ENCODE measurements at regions not wholly inside any gene's neighbourhood (a gene's known extent, or its start where the extent isn't known, plus 50 kb on each side); places are given as distances from the start of the nearest gene placed in this dataset.

DNA sequence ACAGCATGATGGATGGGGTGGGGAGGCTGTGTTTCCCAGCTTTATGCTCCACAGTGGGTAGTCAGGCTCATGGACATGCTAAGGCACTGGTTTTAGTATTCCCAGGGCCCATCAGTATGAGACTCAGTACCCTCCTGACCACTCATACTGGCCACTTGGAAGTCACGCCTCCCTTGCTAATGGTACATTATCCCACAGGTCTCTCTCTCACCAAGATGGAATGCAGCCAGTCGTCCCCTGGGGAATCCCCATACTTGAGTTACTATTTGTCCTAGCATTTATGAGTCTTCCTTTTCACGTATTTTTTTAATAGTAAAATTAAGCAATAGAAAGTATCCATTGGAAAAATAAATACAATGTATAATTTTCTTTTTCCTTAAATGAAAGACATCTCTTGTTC is 80.6 kb upstream of the TBX20 start:
- Mint-ChIP-seq H3K9me3 (ENCODE audit: unreplicated experiment) (no peaks in the 10 kb centered on the region), H3K4me3 (ENCODE audit: unreplicated experiment) (no peak overlapping the region), H3K4me1 (ENCODE audit: unreplicated experiment) (no peaks in the 10 kb centered on the region), H3K27ac (ENCODE audit: unreplicated experiment) (no peak overlapping the region), H3K36me3 (ENCODE audit: low read depth, unreplicated experiment) (no peaks in the 10 kb centered on the region), H3K27me3 (ENCODE audit: unreplicated experiment) (no peaks in the 10 kb centered on the region)
- no peak for DNase-seq (ENCODE audit: low spot score)
- no peak for TF ChIP-seq CTCF (IDR thresholded peaks at IDR 0.05; ENCODE audit: unreplicated experiment)

GRCh38 chr7:35333265-35333664 is 79.4 kb upstream of the TBX20 start:
- H3K27ac Mint-ChIP-seq (ENCODE audit: unreplicated experiment), result no peak overlapping the region
- H3K27me3 Mint-ChIP-seq (ENCODE audit: unreplicated experiment), result no peaks in the 10 kb centered on the region
- no peak for TF ChIP-seq CTCF (IDR thresholded peaks at IDR 0.05; ENCODE audit: unreplicated experiment)
- no peak for DNase-seq (ENCODE audit: low spot score)
- no peak overlapping the region for H3K4me3 Mint-ChIP-seq (ENCODE audit: unreplicated experiment)
- H3K4me1 Mint-ChIP-seq (ENCODE audit: unreplicated experiment), result no peaks in the 10 kb centered on the region
- no peaks in the 10 kb centered on the region for H3K9me3 Mint-ChIP-seq (ENCODE audit: unreplicated experiment)
- no peaks in the 10 kb centered on the region for H3K36me3 Mint-ChIP-seq (ENCODE audit: low read depth, unreplicated experiment)

DNA sequence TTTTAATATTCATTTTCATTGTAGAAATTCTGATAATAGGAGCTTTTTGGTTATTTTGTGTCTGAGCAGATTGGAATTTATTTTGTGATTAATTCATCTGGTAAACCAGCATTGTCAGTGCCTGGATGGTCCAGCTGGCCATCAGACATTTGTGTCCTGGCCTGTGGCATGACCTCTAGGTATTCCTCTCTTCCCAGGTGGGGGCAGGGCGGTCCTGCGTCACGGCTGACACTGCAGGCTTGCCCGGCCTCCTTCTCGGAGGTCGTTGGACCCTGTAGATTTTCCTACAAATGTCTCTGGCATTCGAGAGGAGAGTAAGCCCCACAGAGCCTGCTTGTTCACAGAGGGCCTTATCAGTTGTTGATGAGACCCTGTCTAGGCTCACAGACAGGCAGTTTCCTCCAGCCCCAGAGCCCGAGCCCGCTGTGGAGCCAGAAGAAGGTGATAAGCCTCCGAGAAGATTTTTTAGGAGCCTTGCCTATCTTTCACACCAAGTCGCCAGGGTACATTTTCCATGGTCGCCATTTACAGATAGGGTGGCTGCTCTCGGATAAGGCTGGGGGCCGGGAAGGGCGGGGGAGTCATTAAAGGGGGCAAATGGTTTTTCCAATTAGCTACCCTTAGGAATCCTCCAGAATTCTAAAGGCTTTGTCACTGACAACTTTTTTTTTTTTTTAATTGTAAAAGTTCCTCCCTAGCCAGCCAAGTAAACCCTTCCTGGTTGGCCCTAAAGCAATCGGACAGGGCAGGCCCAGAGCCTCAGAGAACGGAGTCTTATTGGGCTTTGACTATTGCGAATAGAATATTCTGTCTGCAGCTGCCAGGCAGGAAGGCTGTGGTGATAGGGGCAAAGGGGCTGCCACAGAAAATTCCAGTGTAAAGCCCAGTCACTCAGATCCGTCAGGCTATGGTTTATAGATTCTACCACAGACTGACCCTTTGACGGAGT is 78.1 kb upstream of the TBX20 start:
- H3K4me3 Mint-ChIP-seq (ENCODE audit: unreplicated experiment), result no peak overlapping the region
- H3K27ac Mint-ChIP-seq (ENCODE audit: unreplicated experiment), result no peak overlapping the region
- no peak for DNase-seq (ENCODE audit: low spot score)
- no peak for TF ChIP-seq CTCF (IDR thresholded peaks at IDR 0.05; ENCODE audit: unreplicated experiment)
- H3K36me3 Mint-ChIP-seq (ENCODE audit: low read depth, unreplicated experiment), result no peaks in the 10 kb centered on the region
- H3K27me3 Mint-ChIP-seq (ENCODE audit: unreplicated experiment), result no peaks in the 10 kb centered on the region
- H3K4me1 Mint-ChIP-seq (ENCODE audit: unreplicated experiment), result no peaks in the 10 kb centered on the region
- no peaks in the 10 kb centered on the region for H3K9me3 Mint-ChIP-seq (ENCODE audit: unreplicated experiment)

DNA sequence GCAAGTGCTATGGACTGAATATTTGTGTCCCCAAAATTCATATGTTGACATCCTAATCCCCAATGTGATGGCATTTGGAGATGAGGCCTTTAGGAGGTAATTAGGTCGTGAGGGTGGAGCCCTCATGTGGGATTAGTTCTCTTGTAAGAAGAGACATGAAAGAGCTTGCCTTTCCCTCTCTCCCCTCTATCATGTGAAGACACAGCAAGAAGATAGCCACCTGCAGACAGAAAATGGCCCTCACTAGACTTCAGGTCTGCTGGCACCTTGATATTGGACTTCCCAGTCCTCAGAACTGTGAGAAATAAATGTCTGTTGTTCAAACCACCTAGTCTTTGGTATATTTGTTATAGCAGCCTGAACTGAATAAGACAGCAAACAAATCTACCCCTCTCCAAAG is 75.1 kb upstream of the TBX20 start:
- Mint-ChIP-seq H3K9me3 (ENCODE audit: unreplicated experiment) (no peaks in the 10 kb centered on the region), H3K4me1 (ENCODE audit: unreplicated experiment) (no peaks in the 10 kb centered on the region), H3K4me3 (ENCODE audit: unreplicated experiment) (no peak overlapping the region), H3K36me3 (ENCODE audit: low read depth, unreplicated experiment) (no peaks in the 10 kb centered on the region), H3K27ac (ENCODE audit: unreplicated experiment) (no peak overlapping the region), H3K27me3 (ENCODE audit: unreplicated experiment) (no peaks in the 10 kb centered on the region)
- TF ChIP-seq CTCF (IDR thresholded peaks at IDR 0.05; ENCODE audit: unreplicated experiment), result no peak
- no peak for DNase-seq (ENCODE audit: low spot score)

- no peaks in the 10 kb centered on the region for H3K4me1 Mint-ChIP-seq (ENCODE audit: unreplicated experiment)
Measured at GRCh38 chr7:35319606-35320005, 65.7 kb upstream of the TBX20 start.

More at GRCh38 chr7:35319606-35320005, 65.7 kb upstream of the TBX20 start:
- no peak overlapping the region for H3K4me3 Mint-ChIP-seq (ENCODE audit: unreplicated experiment)
- no peaks in the 10 kb centered on the region for H3K36me3 Mint-ChIP-seq (ENCODE audit: low read depth, unreplicated experiment)
- no peaks in the 10 kb centered on the region for H3K9me3 Mint-ChIP-seq (ENCODE audit: unreplicated experiment)
- H3K27ac Mint-ChIP-seq (ENCODE audit: unreplicated experiment), result no peak overlapping the region
- no peaks in the 10 kb centered on the region for H3K27me3 Mint-ChIP-seq (ENCODE audit: unreplicated experiment)
- TF ChIP-seq CTCF (IDR thresholded peaks at IDR 0.05; ENCODE audit: unreplicated experiment), result no peak
- no peak for DNase-seq (ENCODE audit: low spot score)

All from endothelial cell (in vitro differentiated cells).